Endodermal cell (in vitro differentiated cells): ENCODE measurements at regions not wholly inside any gene's neighbourhood (a gene's known extent, or its start where the extent isn't known, plus 50 kb on each side); places are given as distances from the start of the nearest gene placed in this dataset.
"Not testable (repeated sequence)": the region's sequence is repeated elsewhere in the genome, so short reads cannot be mapped to it uniquely, and the experiment has no call there.

Experiments
- DNase-seq: peaks from one replicate; pipeline ENCODE4 v3.0.0-alpha.2; 2017
- H3K27ac ChIP-seq: 2 replicates; pipeline ENCODE4 v1.5.1; 2013; ENCODE audit warnings: mild to moderate bottlenecking, low read depth, low read length, moderate library complexity
- H3K27me3 ChIP-seq: 2 replicates; pipeline ENCODE4 v1.6.1; 2013; ENCODE audit warnings: mild to moderate bottlenecking, low read length, moderate library complexity; ENCODE audit not compliant: insufficient read depth, control insufficient read depth, poor library complexity, severe bottlenecking
- H3K36me3 ChIP-seq: 2 replicates; pipeline ENCODE4 v1.7.0; 2013; ENCODE audit warnings: mild to moderate bottlenecking, low read length, moderate library complexity; ENCODE audit not compliant: control insufficient read depth, insufficient read depth
- H3K4me1 ChIP-seq: one replicate; pipeline ENCODE4 v1.7.0; 2013; ENCODE audit warnings: low read length; ENCODE audit not compliant: control insufficient read depth, insufficient read depth
- H3K4me3 ChIP-seq: 2 replicates; pipeline ENCODE4 v1.5.1; 2013; ENCODE audit warnings: mild to moderate bottlenecking, low read length, moderate library complexity
- H3K9ac ChIP-seq: 2 replicates; pipeline ENCODE4 v1.6.1; 2013; ENCODE audit warnings: mild to moderate bottlenecking, low read length, moderate library complexity; ENCODE audit not compliant: poor library complexity, severe bottlenecking; ENCODE audit errors: extremely low read depth
- H3K9me3 ChIP-seq: 2 replicates; pipeline ENCODE4 v1.6.1; 2013; ENCODE audit warnings: mild to moderate bottlenecking, low read length, moderate library complexity; ENCODE audit not compliant: control insufficient read depth
- H3K27ac Mint-ChIP-seq: 2 replicates; pipeline ENCODE4 v1.8.0; 2020; ENCODE audit warnings: mixed read lengths
- H3K27me3 Mint-ChIP-seq: 2 replicates; pipeline ENCODE4 v1.8.0; 2021; ENCODE audit warnings: mild to moderate bottlenecking, mixed read lengths; ENCODE audit not compliant: insufficient read depth
- H3K36me3 Mint-ChIP-seq: 2 replicates; pipeline ENCODE4 v1.8.0; 2020; ENCODE audit warnings: low read depth, mixed read lengths
- H3K4me1 Mint-ChIP-seq: 2 replicates; pipeline ENCODE4 v1.8.0; 2020; ENCODE audit warnings: mixed read lengths
- H3K4me3 Mint-ChIP-seq: 2 replicates; pipeline ENCODE4 v1.8.0; 2020; ENCODE audit warnings: mild to moderate bottlenecking, moderate library complexity, mixed read lengths
- H3K9me3 Mint-ChIP-seq: 2 replicates; pipeline ENCODE4 v1.8.0; 2020; ENCODE audit warnings: mild to moderate bottlenecking, mixed read lengths
- WGBS, 2 experiments: methylation state at CpG; one replicate each; pipeline versions ENCODE4 v1.1.5 to v1.1.7; 2013; ENCODE audit warnings: missing lambda C conversion rate in 2 of 2, mixed read lengths in 1 of 2; ENCODE audit not compliant: insufficient coverage in 1 of 2, insufficient read length in 1 of 2; 5-methylcytosine and 5-hydroxymethylcytosine counted together
- TF ChIP-seq, protein P1 (sequence below): fragments of 200-600 bp; sonication (generic); conservative IDR thresholded peaks from 2 replicates; pipeline ENCODE4 v1.5.0; 2021; ENCODE audit warnings: antibody characterized with exemption, mild to moderate bottlenecking

DNA sequence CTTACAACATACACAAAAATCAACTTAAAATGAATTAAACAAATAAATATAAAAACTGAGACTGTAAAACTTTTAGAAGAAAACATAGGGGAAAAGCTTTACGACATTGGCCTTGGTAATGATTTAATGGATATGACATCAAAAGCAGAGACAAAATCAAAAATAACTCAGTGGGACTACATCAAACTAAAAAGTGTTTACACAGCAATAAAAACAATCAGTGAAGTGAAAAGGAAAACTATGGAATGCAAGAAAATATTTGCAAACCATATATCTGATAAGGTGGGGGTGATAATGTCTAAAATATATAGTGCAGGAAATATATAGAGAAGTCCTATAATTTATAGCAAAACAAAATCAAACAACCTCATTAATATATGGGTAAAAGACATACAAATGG, 364.4 kb upstream of the INTU start:
- Mint-ChIP-seq H3K9me3 (peaks cover 51% of the 10 kb centered on the region), H3K27me3 (no peaks in the 10 kb centered on the region), H3K4me1 (no peaks in the 10 kb centered on the region), H3K4me3 (no peak overlapping the region), H3K36me3 (peaks cover 7% of the 10 kb centered on the region), H3K27ac (no peak overlapping the region)
- Histone ChIP-seq H3K27ac (no peak overlapping the region), H3K4me3 (no peak overlapping the region), H3K9ac (no peak overlapping the region), H3K36me3 (no peaks in the 10 kb centered on the region), H3K4me1 (no peaks in the 10 kb centered on the region), H3K9me3 (peaks cover 34% of the 10 kb centered on the region), H3K27me3 (no peaks in the 10 kb centered on the region)
- TF ChIP-seq, protein P1, sequence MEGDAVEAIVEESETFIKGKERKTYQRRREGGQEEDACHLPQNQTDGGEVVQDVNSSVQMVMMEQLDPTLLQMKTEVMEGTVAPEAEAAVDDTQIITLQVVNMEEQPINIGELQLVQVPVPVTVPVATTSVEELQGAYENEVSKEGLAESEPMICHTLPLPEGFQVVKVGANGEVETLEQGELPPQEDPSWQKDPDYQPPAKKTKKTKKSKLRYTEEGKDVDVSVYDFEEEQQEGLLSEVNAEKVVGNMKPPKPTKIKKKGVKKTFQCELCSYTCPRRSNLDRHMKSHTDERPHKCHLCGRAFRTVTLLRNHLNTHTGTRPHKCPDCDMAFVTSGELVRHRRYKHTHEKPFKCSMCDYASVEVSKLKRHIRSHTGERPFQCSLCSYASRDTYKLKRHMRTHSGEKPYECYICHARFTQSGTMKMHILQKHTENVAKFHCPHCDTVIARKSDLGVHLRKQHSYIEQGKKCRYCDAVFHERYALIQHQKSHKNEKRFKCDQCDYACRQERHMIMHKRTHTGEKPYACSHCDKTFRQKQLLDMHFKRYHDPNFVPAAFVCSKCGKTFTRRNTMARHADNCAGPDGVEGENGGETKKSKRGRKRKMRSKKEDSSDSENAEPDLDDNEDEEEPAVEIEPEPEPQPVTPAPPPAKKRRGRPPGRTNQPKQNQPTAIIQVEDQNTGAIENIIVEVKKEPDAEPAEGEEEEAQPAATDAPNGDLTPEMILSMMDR, result no peak
- DNase-seq, result no peak
- 100% methylated on average over 1 of the region's 1 CpG; no CpG with 5 or more reads in 1 of the 2 experiments for WGBS, 2 experiments

DNA sequence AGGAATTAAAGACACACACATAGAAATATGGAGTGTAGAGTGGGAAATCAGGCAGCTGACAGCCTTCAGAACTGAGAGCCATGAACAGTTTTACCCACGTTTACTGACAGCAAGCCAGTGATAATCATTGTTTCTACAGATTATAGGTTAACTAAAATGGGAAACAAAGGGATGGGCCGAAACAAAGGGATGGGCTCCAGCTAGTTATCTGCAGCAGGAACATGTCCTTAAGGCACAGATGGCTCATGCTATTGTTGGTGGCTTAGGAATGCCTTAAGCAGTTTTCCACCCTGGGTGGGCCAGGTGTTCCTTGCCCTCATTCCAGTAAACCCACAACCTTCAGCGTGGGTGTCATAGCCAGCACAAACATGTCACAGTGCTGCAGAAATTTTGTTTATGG, 355.7 kb upstream of the INTU start:
- H3K9me3 Mint-ChIP-seq, result peaks cover 42% of the 10 kb centered on the region
- peaks cover 47% of the 10 kb centered on the region for H3K9me3 ChIP-seq

DNA sequence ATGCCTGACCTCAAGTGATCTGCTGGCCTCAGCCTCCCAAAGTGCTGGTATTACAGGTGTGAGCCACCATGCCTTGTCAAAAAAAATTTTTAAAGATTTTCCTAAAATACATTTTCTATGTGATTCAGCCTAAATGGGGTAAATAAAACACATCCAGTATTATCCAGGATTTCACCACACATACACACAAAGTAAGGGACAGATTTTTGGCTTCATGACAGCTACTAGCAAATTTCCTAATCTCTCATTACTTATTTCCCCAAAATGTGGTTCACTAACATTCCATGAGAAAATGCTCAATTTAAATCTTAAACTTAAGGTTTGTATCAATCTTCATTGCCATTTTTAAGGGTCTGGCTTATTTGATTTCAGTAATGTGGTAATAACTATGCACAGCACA, 348.5 kb upstream of the INTU start:
- Histone ChIP-seq H3K9ac (no peak overlapping the region), H3K36me3 (no peaks in the 10 kb centered on the region), H3K4me1 (no peaks in the 10 kb centered on the region), H3K27ac (no peak overlapping the region), H3K4me3 (no peak overlapping the region), H3K27me3 (no peaks in the 10 kb centered on the region), H3K9me3 (no peaks in the 10 kb centered on the region)
- Mint-ChIP-seq H3K27me3 (no peaks in the 10 kb centered on the region), H3K4me3 (no peak overlapping the region), H3K4me1 (no peaks in the 10 kb centered on the region), H3K36me3 (no peaks in the 10 kb centered on the region), H3K9me3 (no peaks in the 10 kb centered on the region), H3K27ac (no peak overlapping the region)
- TF ChIP-seq, protein P1, result no peak
- no peak for DNase-seq

More for the DNA sequence above, 355.7 kb upstream of the INTU start:
- H3K36me3 ChIP-seq, H3K27me3 ChIP-seq, H3K4me1 ChIP-seq, H3K9ac ChIP-seq, H3K36me3 Mint-ChIP-seq, DNase-seq, H3K27ac ChIP-seq, H3K4me3 Mint-ChIP-seq, H3K27me3 Mint-ChIP-seq, H3K27ac Mint-ChIP-seq, H3K4me1 Mint-ChIP-seq: not testable (repeated sequence)
- 89 to 91% methylated on average over 3 of the region's 3 CpGs for WGBS, 2 experiments
- peak overlapping the region; percentile 33 for H3K4me3 ChIP-seq

DNA sequence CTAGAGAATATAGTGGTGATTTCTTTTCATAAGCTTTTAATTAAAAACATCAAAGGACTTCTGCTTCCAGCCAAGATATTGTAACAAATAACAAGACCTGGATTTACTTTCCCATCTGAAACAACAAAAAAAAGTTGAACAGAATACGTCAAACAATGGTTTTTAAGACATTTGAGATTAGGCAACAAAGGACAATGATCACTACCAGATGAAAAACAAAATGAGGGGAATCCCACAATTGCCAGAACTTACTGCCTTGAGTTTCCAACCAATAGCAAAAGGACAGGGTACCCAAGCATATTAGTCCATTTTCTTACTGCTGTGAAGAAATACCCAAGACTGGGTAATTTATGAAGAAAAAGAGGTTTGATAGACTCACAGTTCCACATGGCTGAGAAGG, 341.4 kb upstream of the INTU start:
- H3K4me3 Mint-ChIP-seq, result no peak overlapping the region
- no peak overlapping the region for H3K4me3 ChIP-seq
- DNase-seq, result no peak
- TF ChIP-seq, protein P1, result no peak
- no peaks in the 10 kb centered on the region for H3K4me1 Mint-ChIP-seq
- H3K36me3 Mint-ChIP-seq, result peaks cover 6% of the 10 kb centered on the region
- no peak overlapping the region for H3K27ac Mint-ChIP-seq
- no peaks in the 10 kb centered on the region for H3K27me3 ChIP-seq
- no peak overlapping the region for H3K27ac ChIP-seq
- whole genome bisulfite sequencing, 2 experiments, result 100% methylated on average over 1 of the region's 1 CpG; no CpG with 5 or more reads in 1 of the 2 experiments
- H3K9ac ChIP-seq, result no peak overlapping the region
- H3K36me3 ChIP-seq, result no peaks in the 10 kb centered on the region
- no peaks in the 10 kb centered on the region for H3K27me3 Mint-ChIP-seq
- H3K9me3 ChIP-seq, result peaks cover 39% of the 10 kb centered on the region
- H3K9me3 Mint-ChIP-seq, result peaks cover 38% of the 10 kb centered on the region
- H3K4me1 ChIP-seq, result no peaks in the 10 kb centered on the region
